ENCODE measurements at regions not wholly inside any gene's neighbourhood (a gene's known extent, or its start where the extent isn't known, plus 50 kb on each side); places are given as distances from the start of the nearest gene placed in this dataset.

DNA sequence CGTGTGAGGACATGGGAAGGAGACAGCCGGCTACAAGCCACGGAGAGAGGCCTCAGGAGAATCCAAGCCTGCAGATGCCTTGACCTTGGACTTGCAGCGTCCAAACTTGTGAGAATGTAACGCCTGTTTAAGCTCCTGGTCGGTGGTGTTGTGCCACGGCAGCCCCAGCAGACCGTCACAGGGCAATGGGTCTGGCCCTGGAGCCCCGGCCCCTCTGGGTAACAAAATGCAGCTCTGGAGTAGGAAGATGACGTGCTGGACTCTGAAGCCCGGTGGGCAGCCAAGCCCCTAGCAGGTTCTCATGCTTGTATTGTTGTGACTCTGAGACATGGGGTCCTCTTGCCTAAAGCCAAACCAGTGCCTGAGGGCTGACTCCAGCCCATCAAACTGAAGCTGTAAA lies 174.7 kb downstream of the IRX2 start:
- ATAC-seq: no peak

DNA sequence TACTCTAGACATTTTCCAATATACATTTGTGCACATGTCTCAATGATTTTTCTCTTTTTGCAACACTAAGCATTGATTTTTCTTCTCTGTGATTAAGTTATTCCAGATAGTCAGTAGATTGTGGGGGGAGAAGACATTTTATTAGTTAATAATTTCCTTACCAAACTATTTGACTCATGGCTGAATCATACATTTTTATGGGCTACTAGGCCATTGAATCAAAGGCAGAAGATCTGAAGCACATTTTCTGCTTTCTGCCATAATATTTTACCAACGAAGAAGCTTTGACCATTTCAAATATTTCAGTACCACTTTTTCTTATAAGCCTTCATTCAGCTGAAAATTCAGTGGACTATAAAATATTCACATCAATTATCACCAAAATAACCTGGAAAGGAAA lies 175.6 kb downstream of the IRX2 start:
- Histone ChIP-seq H3K36me3 (ENCODE audit: insufficient read depth) (no peaks in the 10 kb centered on the region), H4K20me1 (replicated peaks; ENCODE audit: insufficient read depth) (no peaks in the 10 kb centered on the region), H3K4me3 (no peak overlapping the region), H2AFZ (no peak overlapping the region), H3K4me1 (ENCODE audit: insufficient read depth) (no peaks in the 10 kb centered on the region), H3K4me2 (no peak overlapping the region), H3K27me3 (ENCODE audit: insufficient read depth) (no peaks in the 10 kb centered on the region), H3K9me2 (ENCODE audit: insufficient read depth) (no peaks in the 10 kb centered on the region), H3K27ac (ENCODE audit: low read depth) (no peak overlapping the region), H3K79me2 (replicated peaks; ENCODE audit: insufficient read depth) (no peaks in the 10 kb centered on the region), H3F3A (replicated peaks; ENCODE audit: low read depth) (no peaks in the 10 kb centered on the region)
- H3K9me3 Mint-ChIP-seq: no peaks in the 10 kb centered on the region
- H3K4me3 Mint-ChIP-seq: no peak overlapping the region
- H3K36me3 Mint-ChIP-seq (ENCODE audit: low read depth): no peaks in the 10 kb centered on the region
- peaks cover 22% of the 10 kb centered on the region for H3K4me1 Mint-ChIP-seq
- ATAC-seq (no peak), DNase-seq (ENCODE audit: low spot score) (no peak)
- H3K27ac Mint-ChIP-seq: no peak overlapping the region
- no peaks in the 10 kb centered on the region for H3K27me3 Mint-ChIP-seq (ENCODE audit: insufficient read depth, low read depth, poor library complexity)
- TF ChIP-seq, protein P1, sequence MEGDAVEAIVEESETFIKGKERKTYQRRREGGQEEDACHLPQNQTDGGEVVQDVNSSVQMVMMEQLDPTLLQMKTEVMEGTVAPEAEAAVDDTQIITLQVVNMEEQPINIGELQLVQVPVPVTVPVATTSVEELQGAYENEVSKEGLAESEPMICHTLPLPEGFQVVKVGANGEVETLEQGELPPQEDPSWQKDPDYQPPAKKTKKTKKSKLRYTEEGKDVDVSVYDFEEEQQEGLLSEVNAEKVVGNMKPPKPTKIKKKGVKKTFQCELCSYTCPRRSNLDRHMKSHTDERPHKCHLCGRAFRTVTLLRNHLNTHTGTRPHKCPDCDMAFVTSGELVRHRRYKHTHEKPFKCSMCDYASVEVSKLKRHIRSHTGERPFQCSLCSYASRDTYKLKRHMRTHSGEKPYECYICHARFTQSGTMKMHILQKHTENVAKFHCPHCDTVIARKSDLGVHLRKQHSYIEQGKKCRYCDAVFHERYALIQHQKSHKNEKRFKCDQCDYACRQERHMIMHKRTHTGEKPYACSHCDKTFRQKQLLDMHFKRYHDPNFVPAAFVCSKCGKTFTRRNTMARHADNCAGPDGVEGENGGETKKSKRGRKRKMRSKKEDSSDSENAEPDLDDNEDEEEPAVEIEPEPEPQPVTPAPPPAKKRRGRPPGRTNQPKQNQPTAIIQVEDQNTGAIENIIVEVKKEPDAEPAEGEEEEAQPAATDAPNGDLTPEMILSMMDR (conservative IDR thresholded peaks at IDR 0.05; ENCODE audit: low read depth in 2 of 2): no peak
- TF ChIP-seq JUNB (IDR thresholded peaks at IDR 0.05; ENCODE audit: unreplicated experiment) (no peak), CREB1 (CRISPR knock-in tag; IDR thresholded peaks at IDR 0.05; ENCODE audit: low read depth) (no peak), STAT1 (IDR thresholded peaks at IDR 0.05; ENCODE audit: unreplicated experiment) (no peak), EZH2 (IDR thresholded peaks at IDR 0.05; ENCODE audit: low read depth, unreplicated experiment) (no peak)
- TF ChIP-seq, protein P2, sequence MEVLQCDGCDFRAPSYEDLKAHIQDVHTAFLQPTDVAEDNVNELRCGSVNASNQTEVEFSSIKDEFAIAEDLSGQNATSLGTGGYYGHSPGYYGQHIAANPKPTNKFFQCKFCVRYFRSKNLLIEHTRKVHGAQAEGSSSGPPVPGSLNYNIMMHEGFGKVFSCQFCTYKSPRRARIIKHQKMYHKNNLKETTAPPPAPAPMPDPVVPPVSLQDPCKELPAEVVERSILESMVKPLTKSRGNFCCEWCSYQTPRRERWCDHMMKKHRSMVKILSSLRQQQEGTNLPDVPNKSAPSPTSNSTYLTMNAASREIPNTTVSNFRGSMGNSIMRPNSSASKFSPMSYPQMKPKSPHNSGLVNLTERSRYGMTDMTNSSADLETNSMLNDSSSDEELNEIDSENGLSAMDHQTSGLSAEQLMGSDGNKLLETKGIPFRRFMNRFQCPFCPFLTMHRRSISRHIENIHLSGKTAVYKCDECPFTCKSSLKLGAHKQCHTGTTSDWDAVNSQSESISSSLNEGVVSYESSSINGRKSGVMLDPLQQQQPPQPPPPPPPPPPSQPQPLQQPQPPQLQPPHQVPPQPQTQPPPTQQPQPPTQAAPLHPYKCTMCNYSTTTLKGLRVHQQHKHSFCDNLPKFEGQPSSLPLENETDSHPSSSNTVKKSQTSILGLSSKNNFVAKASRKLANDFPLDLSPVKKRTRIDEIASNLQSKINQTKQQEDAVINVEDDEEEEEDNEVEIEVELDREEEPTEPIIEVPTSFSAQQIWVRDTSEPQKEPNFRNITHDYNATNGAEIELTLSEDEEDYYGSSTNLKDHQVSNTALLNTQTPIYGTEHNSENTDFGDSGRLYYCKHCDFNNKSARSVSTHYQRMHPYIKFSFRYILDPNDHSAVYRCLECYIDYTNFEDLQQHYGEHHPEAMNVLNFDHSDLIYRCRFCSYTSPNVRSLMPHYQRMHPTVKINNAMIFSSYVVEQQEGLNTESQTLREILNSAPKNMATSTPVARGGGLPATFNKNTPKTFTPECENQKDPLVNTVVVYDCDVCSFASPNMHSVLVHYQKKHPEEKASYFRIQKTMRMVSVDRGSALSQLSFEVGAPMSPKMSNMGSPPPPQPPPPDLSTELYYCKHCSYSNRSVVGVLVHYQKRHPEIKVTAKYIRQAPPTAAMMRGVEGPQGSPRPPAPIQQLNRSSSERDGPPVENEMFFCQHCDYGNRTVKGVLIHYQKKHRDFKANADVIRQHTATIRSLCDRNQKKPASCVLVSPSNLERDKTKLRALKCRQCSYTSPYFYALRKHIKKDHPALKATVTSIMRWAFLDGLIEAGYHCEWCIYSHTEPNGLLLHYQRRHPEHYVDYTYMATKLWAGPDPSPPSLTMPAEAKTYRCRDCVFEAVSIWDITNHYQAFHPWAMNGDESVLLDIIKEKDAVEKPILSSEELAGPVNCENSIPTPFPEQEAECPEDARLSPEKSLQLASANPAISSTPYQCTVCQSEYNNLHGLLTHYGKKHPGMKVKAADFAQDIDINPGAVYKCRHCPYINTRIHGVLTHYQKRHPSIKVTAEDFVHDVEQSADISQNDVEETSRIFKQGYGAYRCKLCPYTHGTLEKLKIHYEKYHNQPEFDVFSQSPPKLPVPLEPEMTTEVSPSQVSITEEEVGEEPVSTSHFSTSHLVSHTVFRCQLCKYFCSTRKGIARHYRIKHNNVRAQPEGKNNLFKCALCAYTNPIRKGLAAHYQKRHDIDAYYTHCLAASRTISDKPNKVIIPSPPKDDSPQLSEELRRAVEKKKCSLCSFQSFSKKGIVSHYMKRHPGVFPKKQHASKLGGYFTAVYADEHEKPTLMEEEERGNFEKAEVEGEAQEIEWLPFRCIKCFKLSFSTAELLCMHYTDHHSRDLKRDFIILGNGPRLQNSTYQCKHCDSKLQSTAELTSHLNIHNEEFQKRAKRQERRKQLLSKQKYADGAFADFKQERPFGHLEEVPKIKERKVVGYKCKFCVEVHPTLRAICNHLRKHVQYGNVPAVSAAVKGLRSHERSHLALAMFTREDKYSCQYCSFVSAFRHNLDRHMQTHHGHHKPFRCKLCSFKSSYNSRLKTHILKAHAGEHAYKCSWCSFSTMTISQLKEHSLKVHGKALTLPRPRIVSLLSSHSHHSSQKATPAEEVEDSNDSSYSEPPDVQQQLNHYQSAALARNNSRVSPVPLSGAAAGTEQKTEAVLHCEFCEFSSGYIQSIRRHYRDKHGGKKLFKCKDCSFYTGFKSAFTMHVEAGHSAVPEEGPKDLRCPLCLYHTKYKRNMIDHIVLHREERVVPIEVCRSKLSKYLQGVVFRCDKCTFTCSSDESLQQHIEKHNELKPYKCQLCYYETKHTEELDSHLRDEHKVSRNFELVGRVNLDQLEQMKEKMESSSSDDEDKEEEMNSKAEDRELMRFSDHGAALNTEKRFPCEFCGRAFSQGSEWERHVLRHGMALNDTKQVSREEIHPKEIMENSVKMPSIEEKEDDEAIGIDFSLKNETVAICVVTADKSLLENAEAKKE (CRISPR knock-in tag; IDR thresholded peaks at IDR 0.05): no peak
- TF ChIP-seq, protein P3, sequence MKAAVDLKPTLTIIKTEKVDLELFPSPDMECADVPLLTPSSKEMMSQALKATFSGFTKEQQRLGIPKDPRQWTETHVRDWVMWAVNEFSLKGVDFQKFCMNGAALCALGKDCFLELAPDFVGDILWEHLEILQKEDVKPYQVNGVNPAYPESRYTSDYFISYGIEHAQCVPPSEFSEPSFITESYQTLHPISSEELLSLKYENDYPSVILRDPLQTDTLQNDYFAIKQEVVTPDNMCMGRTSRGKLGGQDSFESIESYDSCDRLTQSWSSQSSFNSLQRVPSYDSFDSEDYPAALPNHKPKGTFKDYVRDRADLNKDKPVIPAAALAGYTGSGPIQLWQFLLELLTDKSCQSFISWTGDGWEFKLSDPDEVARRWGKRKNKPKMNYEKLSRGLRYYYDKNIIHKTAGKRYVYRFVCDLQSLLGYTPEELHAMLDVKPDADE (IDR thresholded peaks at IDR 0.05): no peak

More for the DNA sequence above, 174.7 kb downstream of the IRX2 start:
- no peaks in the 10 kb centered on the region for H3K4me1 ChIP-seq (ENCODE audit: insufficient read depth)
- H3K27ac ChIP-seq (ENCODE audit: low read depth): no peak overlapping the region
- H3K36me3 ChIP-seq (ENCODE audit: insufficient read depth): no peaks in the 10 kb centered on the region; the same call in 1 of the 2 replicates
- TF ChIP-seq NANOG (IDR thresholded peaks at IDR 0.05; ENCODE audit: borderline replicate concordance) (no peak), ZNF331 (CRISPR knock-in tag; IDR thresholded peaks at IDR 0.05; ENCODE audit: low read depth) (no peak), EZH2phosphoT487 (IDR thresholded peaks at IDR 0.05; ENCODE audit: unreplicated experiment) (no peak), EZH2 (IDR thresholded peaks at IDR 0.05; ENCODE audit: low read depth, unreplicated experiment) (no peak), CREB1 (CRISPR knock-in tag; IDR thresholded peaks at IDR 0.05; ENCODE audit: low read depth) (no peak), POLR2AphosphoS5 (IDR thresholded peaks at IDR 0.05; ENCODE audit: low read depth) (no peak), STAT1 (IDR thresholded peaks at IDR 0.05; ENCODE audit: unreplicated experiment) (no peak)
- TF ChIP-seq, protein P1 (conservative IDR thresholded peaks at IDR 0.05; ENCODE audit: low read depth in 2 of 2): no peak
- H3K27ac Mint-ChIP-seq: no peak overlapping the region
- no peaks in the 10 kb centered on the region; the same call in 2 of the 3 replicates for H3K9me3 Mint-ChIP-seq
- H3K36me3 Mint-ChIP-seq (ENCODE audit: low read depth): no peaks in the 10 kb centered on the region
- no peak for DNase-seq (ENCODE audit: low spot score)
- H3K4me3 ChIP-seq: no peak overlapping the region
- no peak overlapping the region for H2AFZ ChIP-seq
- no peaks in the 10 kb centered on the region for H3K27me3 Mint-ChIP-seq (ENCODE audit: insufficient read depth, low read depth, poor library complexity)
- H3F3A ChIP-seq (replicated peaks; ENCODE audit: low read depth): no peaks in the 10 kb centered on the region
- peaks cover 12% of the 10 kb centered on the region; the same call in 2 of the 3 replicates for H3K4me1 Mint-ChIP-seq
- no peaks in the 10 kb centered on the region for H3K79me2 ChIP-seq (replicated peaks; ENCODE audit: insufficient read depth)
- no peaks in the 10 kb centered on the region for H3K9me2 ChIP-seq (ENCODE audit: insufficient read depth)
- H3K4me3 Mint-ChIP-seq: no peak overlapping the region
- no peak overlapping the region for H3K4me2 ChIP-seq
- H4K20me1 ChIP-seq (replicated peaks; ENCODE audit: insufficient read depth): no peaks in the 10 kb centered on the region
- no peaks in the 10 kb centered on the region for H3K27me3 ChIP-seq (ENCODE audit: insufficient read depth)

All from GM23338 (cell line).